GM12878 (cell line): ENCODE measurements at regions not wholly inside any gene's neighbourhood (a gene's known extent, or its start where the extent isn't known, plus 50 kb on each side); places are given as distances from the start of the nearest gene placed in this dataset.

ENCODE experiments used
- ATAC-seq: fragments of 200-7000 bp; cut with Tn5 transposase; 3 replicates; pipeline ENCODE4 v1.9.1; 2020; ENCODE audit warnings: mild to moderate bottlenecking, moderate library complexity
- BruUV-seq: library from RNA; stranded (reverse); fragments of 400-500 nt; replicated peaks from 2 replicates; lab custom pipeline; 2021; lab: Mats Ljungman, UMichigan
- CTCF ChIA-PET: fragments of 300-600 bp; sonication (Branson Sonifier 250); formaldehyde crosslinking; extraction: SDS; loops from one replicate; lab custom pipeline; 2021; ENCODE audit warnings: inconsistent platforms; lab: Yijun Ruan, JAX
- POLR2A ChIA-PET: fragments of 350-600 bp; formaldehyde crosslinking; extraction: SDS; loops from one replicate; lab custom pipeline; 2021; ENCODE audit warnings: inconsistent platforms; lab: Charles Lee
- RAD21 ChIA-PET: fragments of 300-600 bp; sonication (Branson Sonifier 250); formaldehyde crosslinking; loops from one replicate; lab custom pipeline; 2023; ENCODE audit warnings: antibody characterized with exemption; ENCODE audit not compliant: unreplicated experiment; lab: Charles Lee
- SMC1A ChIA-PET: fragments of 300-600 bp; sonication (Branson Sonifier 250); formaldehyde crosslinking; loops from one replicate; lab custom pipeline; 2023; ENCODE audit not compliant: unreplicated experiment, uncharacterized antibody; lab: Charles Lee
- DNase-seq: peaks from one replicate; pipeline ENCODE4 v3.0.0-alpha.2; 2011; ENCODE audit warnings: low read depth, low spot score
- FAIRE-seq: peaks from 3 replicates; lab custom pipeline; 2011; peaks lifted over from hg19 to GRCh38; lab: Jason Lieb, UNC
- H2AFZ ChIP-seq: 2 replicates; pipeline ENCODE4 v1.6.0; 2011; ENCODE audit warnings: low read depth, low read length, control low read depth; ENCODE audit not compliant: control insufficient read depth
- H3K27ac ChIP-seq: 2 replicates; pipeline ENCODE4 v1.5.1; 2011; ENCODE audit warnings: control low read depth; ENCODE audit not compliant: control insufficient read depth, insufficient read depth
- H3K27me3 ChIP-seq, 2 experiments: replicated peaks in 1 of 2; 2 replicates each; pipeline versions ENCODE4 v1.6.0 to v1.6.1; 2011; ENCODE audit warnings: low read length in 1 of 2; ENCODE audit not compliant: control insufficient read depth in 2 of 2, insufficient read depth in 2 of 2
- H3K36me3 ChIP-seq, 2 experiments: 2 replicates each; pipeline ENCODE4 v1.5.1; 2011; ENCODE audit warnings: low read length in 1 of 2; ENCODE audit not compliant: control insufficient read depth in 2 of 2, insufficient read depth in 2 of 2
- H3K4me1 ChIP-seq: 2 replicates; pipeline ENCODE4 v1.6.1; 2011; ENCODE audit warnings: mild to moderate bottlenecking, low read length, moderate library complexity, mixed read lengths; ENCODE audit not compliant: control insufficient read depth, insufficient read depth
- H3K4me2 ChIP-seq: 2 replicates; pipeline ENCODE4 v1.6.0; 2011; ENCODE audit warnings: control low read depth; ENCODE audit not compliant: control insufficient read depth, insufficient read depth
- H3K4me3 ChIP-seq: fragments of 200-600 bp; sonication (generic); 2 replicates; pipeline ENCODE4 v1.5.1; 2016
- H3K79me2 ChIP-seq: 2 replicates; pipeline ENCODE4 v1.6.0; 2011; ENCODE audit warnings: low read length; ENCODE audit not compliant: control insufficient read depth, insufficient read depth
- H3K9ac ChIP-seq: 2 replicates; pipeline ENCODE4 v1.8.0; 2011; ENCODE audit warnings: low read length, control low read depth, mixed read lengths; ENCODE audit not compliant: control insufficient read depth, insufficient read depth
- H3K9me3 ChIP-seq: replicated peaks from 3 replicates; pipeline ENCODE4 v1.5.1; 2011; ENCODE audit warnings: mild to moderate bottlenecking, low read length; ENCODE audit not compliant: control insufficient read depth, insufficient read depth
- H4K20me1 ChIP-seq: 2 replicates; pipeline ENCODE4 v1.6.0; 2011; ENCODE audit not compliant: control insufficient read depth, insufficient read depth
- BACH1 ChIP-seq: fragments of 450-650 bp; IDR thresholded peaks from 2 replicates; pipeline ENCODE4 v1.6.1; 2017; ENCODE audit warnings: mild to moderate bottlenecking, borderline replicate concordance
- E2F8 ChIP-seq: fragments of 450-650 bp; IDR thresholded peaks from 2 replicates; pipeline ENCODE4 v1.6.1; 2018; ENCODE audit warnings: mild to moderate bottlenecking, low read depth, moderate library complexity; ENCODE audit not compliant: partially characterized antibody
- ELK1 ChIP-seq: IDR thresholded peaks from 2 replicates; pipeline ENCODE4 v1.6.1; 2012; ENCODE audit warnings: low read depth, low read length, improper control_type of control experiment
- KLF5 ChIP-seq: fragments of 450-650 bp; IDR thresholded peaks from 2 replicates; pipeline ENCODE4 v1.6.1; 2014; ENCODE audit warnings: mild to moderate bottlenecking; ENCODE audit not compliant: partially characterized antibody
- NBN ChIP-seq: fragments of 450-650 bp; IDR thresholded peaks from 2 replicates; pipeline ENCODE4 v1.6.1; 2016
- NFIC ChIP-seq: IDR thresholded peaks from 2 replicates; pipeline ENCODE4 v1.6.1; 2012; ENCODE audit warnings: low read depth, mild to moderate bottlenecking, inconsistent platforms, low read length, moderate library complexity
- PKNOX1 ChIP-seq: fragments of 450-650 bp; IDR thresholded peaks from 2 replicates; pipeline ENCODE4 v1.6.1; 2016; ENCODE audit warnings: mild to moderate bottlenecking
- RAD21 ChIP-seq: IDR thresholded peaks from 2 replicates; pipeline ENCODE4 v1.6.1; 2011; ENCODE audit warnings: mild to moderate bottlenecking, low read depth, low read length, moderate library complexity; ENCODE audit not compliant: insufficient read depth
- RELB ChIP-seq: fragments of 450-650 bp; IDR thresholded peaks from 2 replicates; pipeline ENCODE4 v1.6.1; 2017; ENCODE audit warnings: low read depth, mild to moderate bottlenecking, moderate library complexity
- SIN3A ChIP-seq: IDR thresholded peaks from 2 replicates; pipeline ENCODE4 v1.6.1; 2012; ENCODE audit warnings: low read depth, low read length, improper control_type of control experiment
- SPI1 ChIP-seq: IDR thresholded peaks from 2 replicates; pipeline ENCODE4 v1.6.1; 2011; ENCODE audit warnings: low read depth, mild to moderate bottlenecking, low read length, moderate library complexity, borderline replicate concordance; ENCODE audit not compliant: insufficient read depth
- STAT1 ChIP-seq: fragments of 450-650 bp; conservative IDR thresholded peaks from 2 replicates; pipeline ENCODE4 v1.6.1; 2014; ENCODE audit warnings: antibody characterized with exemption, mild to moderate bottlenecking
- WRNIP1 ChIP-seq: IDR thresholded peaks from 2 replicates; pipeline ENCODE4 v1.6.1; 2011; ENCODE audit warnings: low read depth, low read length, improper control_type of control experiment, borderline replicate concordance
- WGBS: methylation state at CpG from one replicate; pipeline ENCODE4 v1.1.6; 2016; ENCODE audit warnings: low lambda C conversion rate; ENCODE audit not compliant: insufficient replicate concordance, insufficient coverage; ENCODE audit errors: missing lambda C conversion rate; 5-methylcytosine and 5-hydroxymethylcytosine counted together
- in situ Hi-C: fragments of 300-500 bp; cut with MboI; formaldehyde crosslinking; loops from 9 replicates; pipeline ENCODE4 v1.14.3; 2018; ENCODE audit warnings: mixed read lengths
- intact Hi-C: fragments of 100-400 bp; cut with micrococcal nuclease; formaldehyde crosslinking; loops from one replicate; pipeline ENCODE4 v1.14.2; 2022; ENCODE audit not compliant: unreplicated experiment

GRCh38 chr6:12363651-12364381 lies 73.7 kb downstream of the EDN1 start:
- DNase-seq (peak; percentile 95), FAIRE-seq (no peak), ATAC-seq (peak; percentile 88)
- no peaks in the 10 kb centered on the region for H3K36me3 ChIP-seq
- no peaks in the 10 kb centered on the region for H3K27me3 ChIP-seq
- peaks cover 38% of the 10 kb centered on the region for H3K4me1 ChIP-seq
- ChIA-PET POLR2A (interaction anchor here (0.6 to 3.4 kb wide), 15 partner anchors 8 to 248 kb away, joined by 3 to 26 read pairs (median 5); partner anchors contain the start of gene EDN1), RAD21 (interaction anchor here (0.7 to 10.5 kb wide), 25 partner anchors 8 to 1474 kb away, joined by 3 to 206 read pairs (median 4); partner anchors contain the start of gene EDN1), CTCF (interaction anchor here (0.7 to 10.5 kb wide), 8 partner anchors 9 to 243 kb away, joined by 3 to 122 read pairs (median 15); partner anchors contain the start of gene EDN1), SMC1A (interaction anchor here (0.7 to 13.5 kb wide), 23 partner anchors 7 to 632 kb away, joined by 3 to 270 read pairs (median 6); partner anchors contain the start of gene EDN1)
- no peaks in the 10 kb centered on the region for H3K79me2 ChIP-seq
- H3K4me3 ChIP-seq: no peak overlapping the region
- 70% methylated on average over 11 of the region's 11 CpGs for WGBS
- intact Hi-C loops (loop anchor here (2.0 kb wide), 3 partner anchors 19 to 239 kb away; no protein-coding TSS in a partner anchor), in situ Hi-C loops (loop anchor here (25.0 kb wide), 1 partner anchor 1748 kb away; the partner anchor contains the start of gene CD83)
- H4K20me1 ChIP-seq: no peaks in the 10 kb centered on the region
- peak overlapping the region; percentile 70 for H3K27ac ChIP-seq
- H3K9me3 ChIP-seq: no peaks in the 10 kb centered on the region; the same call in none of the 3 replicates
- H3K9ac ChIP-seq: no peak overlapping the region
- TSS peak; percentile 89 for BruUV-seq
- H3K4me2 ChIP-seq: peak overlapping the region; percentile 33; the same call in 1 of the 2 replicates
- no peak overlapping the region for H2AFZ ChIP-seq
- peak; percentile 69; the same call in 1 of the 2 replicates for TF ChIP-seq SPI1
- TF ChIP-seq RELB: peak; percentile 100
- no peak for TF ChIP-seq ELK1
- TF ChIP-seq NFIC: peak; percentile 97
- TF ChIP-seq KLF5: no peak
- TF ChIP-seq E2F8: no peak
- TF ChIP-seq SIN3A: no peak
- TF ChIP-seq RAD21: 0 out of 2 replicates have a peak, but pooled peaks have one; percentile 6
- TF ChIP-seq STAT1: 0 out of 2 replicates have a peak, but pooled peaks have one; percentile 33
- peak; percentile 48; the same call in 1 of the 2 replicates for TF ChIP-seq BACH1
- peak; percentile 85 for TF ChIP-seq NBN
- no peak for TF ChIP-seq PKNOX1
- TF ChIP-seq WRNIP1: no peak
